K562 (cell line): ENCODE measurements at regions not wholly inside any gene's neighbourhood (a gene's known extent, or its start where the extent isn't known, plus 50 kb on each side); places are given as distances from the start of the nearest gene placed in this dataset.

Source experiments
- ATF1 ChIP-seq, 2 experiments: fragments of 450-650 bp in 1 of 2; IDR thresholded peaks; 2 replicates each; pipeline ENCODE4 v1.6.1; 2016; ENCODE audit warnings: missing compliant biosample characterization in 1 of 2, missing genetic modification characterization in 1 of 2
- ELF2 ChIP-seq: fragments of 250-450 bp; sonication (Bioruptor Pico); IDR thresholded peaks from 2 replicates; pipeline ENCODE4 v1.5.0; 2021; ENCODE audit warnings: mild to moderate bottlenecking
- HDAC1 ChIP-seq, 2 experiments: fragments of 450-650 bp; IDR thresholded peaks; 2 replicates each; pipeline ENCODE4 v1.6.1; 2016 to 2017; ENCODE audit warnings: inconsistent platforms in 1 of 2, mild to moderate bottlenecking in 1 of 2, moderate library complexity in 1 of 2
- NKRF ChIP-seq: fragments of 450-650 bp; IDR thresholded peaks from 2 replicates; pipeline ENCODE4 v1.6.1; 2016; ENCODE audit warnings: borderline replicate concordance
- NUFIP1 ChIP-seq: fragments of 450-650 bp; IDR thresholded peaks from 2 replicates; pipeline ENCODE4 v1.6.1; 2018; ENCODE audit not compliant: partially characterized antibody
- RAD21 ChIP-seq, 2 experiments: fragments of 250-450 bp in 1 of 2; fragments of 450-650 bp in 1 of 2; sonication (Bioruptor Pico) in 1 of 2; formaldehyde crosslinking in 1 of 2; IDR thresholded peaks in 1 of 2; conservative IDR thresholded peaks in 1 of 2; 2 replicates each; pipeline versions ENCODE4 v1.4.0 to v1.8.0; 2020 to 2022; ENCODE audit warnings: mild to moderate bottlenecking in 2 of 2, moderate library complexity in 1 of 2
- SMARCC2 ChIP-seq: fragments of 450-650 bp; IDR thresholded peaks from 2 replicates; pipeline ENCODE4 v1.6.1; 2017; ENCODE audit warnings: antibody characterized with exemption, moderate library complexity, mild to moderate bottlenecking, low read depth
- SPI1 ChIP-seq: IDR thresholded peaks from 2 replicates; pipeline ENCODE4 v1.6.1; 2011; ENCODE audit warnings: low read depth, low read length, control low read depth, borderline replicate concordance
- ZFP1 ChIP-seq: fragments of 450-650 bp; formaldehyde crosslinking; IDR thresholded peaks from 2 replicates; pipeline ENCODE4 v1.4.0; 2020; ENCODE audit warnings: mild to moderate bottlenecking, mixed read lengths
- TF ChIP-seq, protein P1 (sequence below): fragments of 450-650 bp; IDR thresholded peaks from 2 replicates; pipeline ENCODE4 v1.6.1; 2018; ENCODE audit warnings: mild to moderate bottlenecking, low read depth; ENCODE audit not compliant: partially characterized antibody
- TF ChIP-seq, protein P2 (sequence below), 2 experiments: fragments of 450-650 bp; formaldehyde crosslinking in 1 of 2; IDR thresholded peaks; 2 replicates each; pipeline versions ENCODE4 v1.4.0 to v1.6.1; 2014 to 2020; ENCODE audit warnings: mild to moderate bottlenecking in 2 of 2, borderline replicate concordance in 1 of 2, low read depth in 1 of 2

DNA sequence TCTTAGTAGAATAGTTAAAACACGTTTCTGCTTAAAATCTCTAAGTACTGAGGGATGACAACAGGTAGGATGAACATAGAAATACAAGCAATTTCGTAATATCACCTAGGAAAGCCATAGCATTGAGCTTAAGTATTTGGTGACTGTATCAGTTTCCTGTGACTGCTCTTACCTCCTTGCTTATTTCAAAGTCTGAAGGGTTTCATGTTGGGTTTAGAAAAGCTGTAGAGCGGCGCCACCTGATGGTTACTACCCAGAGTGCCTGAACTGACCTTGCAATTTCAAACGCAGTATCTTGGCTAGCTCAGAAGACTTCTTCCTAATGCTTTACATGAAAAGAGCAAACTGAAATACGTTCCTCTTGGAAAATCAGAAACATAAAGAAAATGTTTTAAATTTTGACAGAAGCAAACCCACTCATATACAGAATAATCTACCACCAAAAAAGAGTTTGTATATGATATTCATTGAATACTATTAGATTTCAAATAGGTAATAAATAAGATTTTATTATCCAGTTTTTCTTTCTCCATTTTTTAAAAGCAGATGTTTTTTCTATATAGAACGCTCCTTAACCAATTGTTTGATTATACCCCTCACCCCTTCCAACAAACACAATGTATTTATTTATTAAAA, 82.3 kb upstream of the RIPOR2 start (continued):
- TF ChIP-seq SPI1 (no peak), SMARCC2 (no peak), ZFP1 (no peak), NKRF (no peak), ELF2 (CRISPR knock-in tag) (peak; percentile 58; the same call in 1 of the 2 replicates), ATF1 (CRISPR knock-in tag; IDR thresholded peaks at IDR 0.05) (no peak), ATF1 (tag; IDR thresholded peaks at IDR 0.05) (no peak), HDAC1 (IDR thresholded peaks at IDR 0.05) (no peak), RAD21 (CRISPR knock-in tag; conservative IDR thresholded peaks at IDR 0.05 in 1 of 2, IDR thresholded peaks at IDR 0.05 in 1 of 2) (peak; percentile 79 to 84), NUFIP1 (no peak)
- TF ChIP-seq, protein P1, sequence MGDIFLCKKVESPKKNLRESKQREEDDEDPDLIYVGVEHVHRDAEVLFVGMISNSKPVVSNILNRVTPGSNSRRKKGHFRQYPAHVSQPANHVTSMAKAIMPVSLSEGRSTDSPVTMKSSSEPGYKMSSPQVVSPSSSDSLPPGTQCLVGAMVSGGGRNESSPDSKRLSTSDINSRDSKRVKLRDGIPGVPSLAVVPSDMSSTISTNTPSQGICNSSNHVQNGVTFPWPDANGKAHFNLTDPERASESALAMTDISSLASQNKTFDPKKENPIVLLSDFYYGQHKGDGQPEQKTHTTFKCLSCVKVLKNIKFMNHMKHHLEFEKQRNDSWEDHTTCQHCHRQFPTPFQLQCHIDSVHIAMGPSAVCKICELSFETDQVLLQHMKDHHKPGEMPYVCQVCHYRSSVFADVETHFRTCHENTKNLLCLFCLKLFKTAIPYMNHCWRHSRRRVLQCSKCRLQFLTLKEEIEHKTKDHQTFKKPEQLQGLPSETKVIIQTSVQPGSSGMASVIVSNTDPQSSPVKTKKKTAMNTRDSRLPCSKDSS, result no peak
- TF ChIP-seq, protein P2, sequence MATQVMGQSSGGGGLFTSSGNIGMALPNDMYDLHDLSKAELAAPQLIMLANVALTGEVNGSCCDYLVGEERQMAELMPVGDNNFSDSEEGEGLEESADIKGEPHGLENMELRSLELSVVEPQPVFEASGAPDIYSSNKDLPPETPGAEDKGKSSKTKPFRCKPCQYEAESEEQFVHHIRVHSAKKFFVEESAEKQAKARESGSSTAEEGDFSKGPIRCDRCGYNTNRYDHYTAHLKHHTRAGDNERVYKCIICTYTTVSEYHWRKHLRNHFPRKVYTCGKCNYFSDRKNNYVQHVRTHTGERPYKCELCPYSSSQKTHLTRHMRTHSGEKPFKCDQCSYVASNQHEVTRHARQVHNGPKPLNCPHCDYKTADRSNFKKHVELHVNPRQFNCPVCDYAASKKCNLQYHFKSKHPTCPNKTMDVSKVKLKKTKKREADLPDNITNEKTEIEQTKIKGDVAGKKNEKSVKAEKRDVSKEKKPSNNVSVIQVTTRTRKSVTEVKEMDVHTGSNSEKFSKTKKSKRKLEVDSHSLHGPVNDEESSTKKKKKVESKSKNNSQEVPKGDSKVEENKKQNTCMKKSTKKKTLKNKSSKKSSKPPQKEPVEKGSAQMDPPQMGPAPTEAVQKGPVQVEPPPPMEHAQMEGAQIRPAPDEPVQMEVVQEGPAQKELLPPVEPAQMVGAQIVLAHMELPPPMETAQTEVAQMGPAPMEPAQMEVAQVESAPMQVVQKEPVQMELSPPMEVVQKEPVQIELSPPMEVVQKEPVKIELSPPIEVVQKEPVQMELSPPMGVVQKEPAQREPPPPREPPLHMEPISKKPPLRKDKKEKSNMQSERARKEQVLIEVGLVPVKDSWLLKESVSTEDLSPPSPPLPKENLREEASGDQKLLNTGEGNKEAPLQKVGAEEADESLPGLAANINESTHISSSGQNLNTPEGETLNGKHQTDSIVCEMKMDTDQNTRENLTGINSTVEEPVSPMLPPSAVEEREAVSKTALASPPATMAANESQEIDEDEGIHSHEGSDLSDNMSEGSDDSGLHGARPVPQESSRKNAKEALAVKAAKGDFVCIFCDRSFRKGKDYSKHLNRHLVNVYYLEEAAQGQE (IDR thresholded peaks at IDR 0.05; ENCODE audit: borderline replicate concordance), result peak; percentile 59; the same call in 1 of the 2 replicates
- TF ChIP-seq, protein P2 (CRISPR knock-in tag; IDR thresholded peaks at IDR 0.05; ENCODE audit: low read depth), result no peak
